RWPE1 (cell line): ENCODE measurements at regions not wholly inside any gene's neighbourhood (a gene's known extent, or its start where the extent isn't known, plus 50 kb on each side); places are given as distances from the start of the nearest gene placed in this dataset.

Experiments used
- CTCF ChIA-PET: fragments of 350-600 bp; sonication (Branson Sonifier 250); formaldehyde crosslinking; extraction: SDS; loops from one replicate; lab custom pipeline; 2021; lab: Yijun Ruan, JAX
- POLR2A ChIA-PET: fragments of 400-600 bp; formaldehyde crosslinking; extraction: SDS; loops from one replicate; lab custom pipeline; 2020; ENCODE audit warnings: antibody characterized with exemption; ENCODE audit not compliant: low non-redundant PET; lab: Yijun Ruan, JAX
- DNase-seq: peaks from one replicate; pipeline ENCODE4 v3.0.0; 2012; ENCODE audit warnings: low spot score
- H3K27ac ChIP-seq: fragments of 450-650 bp; 2 replicates; pipeline ENCODE4 v1.5.1; 2017
- TF ChIP-seq, protein P1 (sequence below): fragments of 450-650 bp; conservative IDR thresholded peaks from 2 replicates; pipeline ENCODE4 v1.5.1; 2017; ENCODE audit warnings: low read depth, mild to moderate bottlenecking

GRCh38 chr21:36245115-36245514, 74.9 kb upstream of the MORC3 start:
- no peak for DNase-seq
- no peak overlapping the region for H3K27ac ChIP-seq
- CTCF ChIA-PET: no interaction called here
- TF ChIP-seq, protein P1, sequence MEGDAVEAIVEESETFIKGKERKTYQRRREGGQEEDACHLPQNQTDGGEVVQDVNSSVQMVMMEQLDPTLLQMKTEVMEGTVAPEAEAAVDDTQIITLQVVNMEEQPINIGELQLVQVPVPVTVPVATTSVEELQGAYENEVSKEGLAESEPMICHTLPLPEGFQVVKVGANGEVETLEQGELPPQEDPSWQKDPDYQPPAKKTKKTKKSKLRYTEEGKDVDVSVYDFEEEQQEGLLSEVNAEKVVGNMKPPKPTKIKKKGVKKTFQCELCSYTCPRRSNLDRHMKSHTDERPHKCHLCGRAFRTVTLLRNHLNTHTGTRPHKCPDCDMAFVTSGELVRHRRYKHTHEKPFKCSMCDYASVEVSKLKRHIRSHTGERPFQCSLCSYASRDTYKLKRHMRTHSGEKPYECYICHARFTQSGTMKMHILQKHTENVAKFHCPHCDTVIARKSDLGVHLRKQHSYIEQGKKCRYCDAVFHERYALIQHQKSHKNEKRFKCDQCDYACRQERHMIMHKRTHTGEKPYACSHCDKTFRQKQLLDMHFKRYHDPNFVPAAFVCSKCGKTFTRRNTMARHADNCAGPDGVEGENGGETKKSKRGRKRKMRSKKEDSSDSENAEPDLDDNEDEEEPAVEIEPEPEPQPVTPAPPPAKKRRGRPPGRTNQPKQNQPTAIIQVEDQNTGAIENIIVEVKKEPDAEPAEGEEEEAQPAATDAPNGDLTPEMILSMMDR: no peak
- POLR2A ChIA-PET: no interaction called here

- no peak overlapping the region for H3K27ac ChIP-seq
- no peak for DNase-seq
- ChIA-PET POLR2A (no interaction called here), CTCF (no interaction called here)
- TF ChIP-seq, protein P1: no peak
Measured at GRCh38 chr21:36245649-36246048, 74.3 kb upstream of the MORC3 start.

DNA sequence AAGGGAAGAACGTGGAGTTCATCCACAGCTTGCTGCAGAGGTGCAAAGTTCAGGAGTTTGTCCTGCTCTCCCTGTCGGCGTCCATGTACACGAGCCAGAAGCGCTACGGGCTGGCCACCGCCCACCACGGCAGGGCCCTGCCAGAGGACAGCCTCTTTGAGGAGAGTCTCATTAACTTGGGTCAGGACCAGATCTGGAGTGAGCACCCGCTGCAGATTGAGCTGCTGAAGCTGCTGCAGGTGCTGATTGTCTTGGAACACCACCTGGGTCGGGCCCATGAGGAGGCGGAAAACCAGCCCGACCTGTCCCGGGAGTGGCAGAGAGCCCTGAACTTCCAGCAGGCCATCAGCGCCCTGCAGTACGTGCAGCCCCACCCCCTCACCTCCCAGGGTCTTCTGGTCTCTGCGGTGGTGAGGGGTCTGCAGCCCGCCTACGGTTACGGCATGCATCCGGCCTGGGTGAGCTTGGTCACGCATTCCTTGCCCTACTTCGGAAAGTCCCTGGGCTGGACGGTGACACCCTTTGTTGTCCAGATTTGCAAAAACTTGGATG, 73.8 kb upstream of the MORC3 start:
- no peak for DNase-seq
- CTCF ChIA-PET: interaction anchor here (0.9 kb wide), 1 partner anchor 21 kb away, joined by 3 read pairs; no protein-coding TSS in a partner anchor
- POLR2A ChIA-PET: no interaction called here
- no peak overlapping the region for H3K27ac ChIP-seq
- TF ChIP-seq, protein P1: no peak

- TF ChIP-seq, protein P1: no peak
- POLR2A ChIA-PET: no interaction called here
- DNase-seq: no peak
- CTCF ChIA-PET: no interaction called here
- H3K27ac ChIP-seq: no peak overlapping the region
Measured at GRCh38 chr21:36247316-36248010, 72.5 kb upstream of the MORC3 start.

GRCh38 chr21:36249576-36250422, 70.2 kb upstream of the MORC3 start:
- DNase-seq: no peak
- ChIA-PET POLR2A (no interaction called here), CTCF (interaction anchor here (0.6 kb wide), 1 partner anchor 40 kb away, joined by 3 read pairs; no protein-coding TSS in a partner anchor)
- TF ChIP-seq, protein P1: no peak
- H3K27ac ChIP-seq: no peak overlapping the region

- no peak overlapping the region for H3K27ac ChIP-seq
- DNase-seq: no peak
- TF ChIP-seq, protein P1: no peak
- POLR2A ChIA-PET: no interaction called here
- CTCF ChIA-PET: no interaction called here
Measured at GRCh38 chr21:36250423-36251075, 69.4 kb upstream of the MORC3 start.
